Mesendoderm (in vitro differentiated cells): ENCODE measurements at regions not wholly inside any gene's neighbourhood (a gene's known extent, or its start where the extent isn't known, plus 50 kb on each side); places are given as distances from the start of the nearest gene placed in this dataset.

Experiments used
- DNase-seq: peaks from one replicate; pipeline ENCODE4 v3.0.0; 2013
- H2AK5ac ChIP-seq: 2 replicates; pipeline ENCODE4 v1.6.1; 2013; ENCODE audit warnings: low read length, inconsistent platforms
- H2BK120ac ChIP-seq: 2 replicates; pipeline ENCODE4 v1.6.1; 2013; ENCODE audit warnings: low read depth, mild to moderate bottlenecking, low read length, moderate library complexity, mixed read lengths
- H2BK15ac ChIP-seq: replicated peaks from 2 replicates; pipeline ENCODE4 v1.6.1; 2013; ENCODE audit warnings: low read depth, mild to moderate bottlenecking, moderate library complexity
- H2BK5ac ChIP-seq: 2 replicates; pipeline ENCODE4 v1.6.1; 2013; ENCODE audit warnings: low read length, inconsistent platforms
- H3K18ac ChIP-seq: 2 replicates; pipeline ENCODE4 v1.6.1; 2013; ENCODE audit warnings: mild to moderate bottlenecking, low read length, mixed read lengths
- H3K23ac ChIP-seq: one replicate; pipeline ENCODE4 v1.6.1; 2013; ENCODE audit warnings: low read length
- H3K27ac ChIP-seq: 2 replicates; pipeline ENCODE4 v1.5.1; 2013; ENCODE audit warnings: low read depth, mild to moderate bottlenecking, inconsistent platforms, low read length, moderate library complexity
- H3K27me3 ChIP-seq: 2 replicates; pipeline ENCODE4 v1.6.1; 2013; ENCODE audit warnings: low read length, control low read depth, mild to moderate bottlenecking, inconsistent platforms; ENCODE audit not compliant: insufficient read depth, poor library complexity
- H3K36me3 ChIP-seq: 2 replicates; pipeline ENCODE4 v1.6.1; 2013; ENCODE audit warnings: low read length, inconsistent platforms; ENCODE audit not compliant: control insufficient read depth, insufficient read depth
- H3K4ac ChIP-seq: one replicate; pipeline ENCODE4 v1.6.1; 2013; ENCODE audit warnings: low read depth, mild to moderate bottlenecking, low read length, moderate library complexity
- H3K4me1 ChIP-seq: 2 replicates; pipeline ENCODE4 v1.6.1; 2013; ENCODE audit warnings: low read depth, low read length, inconsistent platforms; ENCODE audit not compliant: control insufficient read depth
- H3K4me2 ChIP-seq: 2 replicates; pipeline ENCODE4 v1.6.1; 2013; ENCODE audit warnings: low read length
- H3K4me3 ChIP-seq: 2 replicates; pipeline ENCODE4 v1.5.1; 2013; ENCODE audit warnings: mild to moderate bottlenecking, low read length
- H3K56ac ChIP-seq: one replicate; pipeline ENCODE4 v1.6.1; 2013; ENCODE audit warnings: low read length
- H3K79me1 ChIP-seq: 2 replicates; pipeline ENCODE4 v1.6.1; 2013; ENCODE audit warnings: low read length, inconsistent platforms
- H3K79me2 ChIP-seq: 2 replicates; pipeline ENCODE4 v1.6.1; 2013; ENCODE audit warnings: mild to moderate bottlenecking, low read length; ENCODE audit not compliant: control insufficient read depth, insufficient read depth
- H3K9ac ChIP-seq: 2 replicates; pipeline ENCODE4 v1.6.1; 2013; ENCODE audit warnings: low read length, inconsistent platforms
- H4K5ac ChIP-seq: one replicate; pipeline ENCODE4 v1.6.1; 2013; ENCODE audit warnings: low read length
- H4K8ac ChIP-seq: one replicate; pipeline ENCODE4 v1.6.1; 2013; ENCODE audit warnings: low read depth, mild to moderate bottlenecking, control low read depth, low read length, moderate library complexity
- WGBS: extraction: QIAGEN DNeasy Blood & Tissue Kit; methylation state at CpG from one replicate; pipeline ENCODE4 v1.1.7; 2013; ENCODE audit warnings: low lambda C conversion rate, missing lambda C conversion rate; ENCODE audit not compliant: insufficient coverage; ENCODE audit errors: extremely low coverage; 5-methylcytosine and 5-hydroxymethylcytosine counted together

DNA sequence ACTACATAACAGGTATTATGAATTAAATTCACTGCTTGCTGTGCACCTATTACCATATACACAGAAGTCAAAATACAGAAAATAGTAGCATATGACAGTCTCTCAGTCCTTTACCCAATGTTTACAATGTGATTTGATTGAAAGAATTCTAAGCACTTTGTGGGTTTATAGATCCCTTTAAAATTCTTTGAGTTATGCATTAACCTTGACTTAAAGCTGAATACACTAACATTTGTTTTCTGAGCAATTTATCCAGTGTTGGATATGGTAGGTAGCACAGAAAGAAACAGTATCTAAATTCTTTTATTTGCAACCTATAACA, 230.8 kb upstream of the DDI1 start:
- no peaks in the 10 kb centered on the region for H3K36me3 ChIP-seq
- no peak overlapping the region for H3K27ac ChIP-seq
- H2BK15ac ChIP-seq: no peak overlapping the region
- H2BK5ac ChIP-seq: no peak overlapping the region
- no peak overlapping the region for H3K23ac ChIP-seq
- no peak overlapping the region for H3K4ac ChIP-seq
- H3K56ac ChIP-seq: no peak overlapping the region
- no peak overlapping the region for H2BK120ac ChIP-seq
- no peak overlapping the region for H2AK5ac ChIP-seq
- no peak for DNase-seq
- no peaks in the 10 kb centered on the region for H3K79me1 ChIP-seq
- no peaks in the 10 kb centered on the region for H3K79me2 ChIP-seq
- no peak overlapping the region for H3K4me3 ChIP-seq
- H3K4me1 ChIP-seq: no peaks in the 10 kb centered on the region
- H4K8ac ChIP-seq: no peak overlapping the region
- no peak overlapping the region for H3K18ac ChIP-seq
- H3K9ac ChIP-seq: no peak overlapping the region
- H3K27me3 ChIP-seq: no peaks in the 10 kb centered on the region
- no peak overlapping the region for H4K5ac ChIP-seq
- no peak overlapping the region for H3K4me2 ChIP-seq

- Histone ChIP-seq H3K36me3 (no peaks in the 10 kb centered on the region), H3K79me1 (no peaks in the 10 kb centered on the region), H3K27ac (no peak overlapping the region), H2BK15ac (no peak overlapping the region), H3K18ac (no peak overlapping the region), H3K4me2 (no peak overlapping the region), H2BK120ac (no peak overlapping the region), H4K8ac (no peak overlapping the region), H4K5ac (no peak overlapping the region), H3K9ac (no peak overlapping the region), H3K4me1 (no peaks in the 10 kb centered on the region), H2AK5ac (no peak overlapping the region), H3K4ac (no peak overlapping the region), H3K79me2 (no peaks in the 10 kb centered on the region), H3K23ac (no peak overlapping the region), H3K4me3 (no peak overlapping the region), H3K27me3 (no peaks in the 10 kb centered on the region), H2BK5ac (no peak overlapping the region), H3K56ac (no peak overlapping the region)
- WGBS: no CpG with 5 or more reads among the region's 5 CpGs
- no peak for DNase-seq
Observed at GRCh38 chr11:103806130-103806895, 230.1 kb upstream of the DDI1 start.

- H2BK5ac ChIP-seq: no peak overlapping the region
- no peak overlapping the region for H3K18ac ChIP-seq
- no peaks in the 10 kb centered on the region for H3K36me3 ChIP-seq
- no peak for DNase-seq
- H3K23ac ChIP-seq: no peak overlapping the region
- H4K8ac ChIP-seq: no peak overlapping the region
- no peaks in the 10 kb centered on the region for H3K79me1 ChIP-seq
- no peak overlapping the region for H2BK120ac ChIP-seq
- no peaks in the 10 kb centered on the region for H3K4me1 ChIP-seq
- H4K5ac ChIP-seq: no peak overlapping the region
- no peak overlapping the region for H3K4me3 ChIP-seq
- no peak overlapping the region for H3K4me2 ChIP-seq
- no peak overlapping the region for H3K9ac ChIP-seq
- no peak overlapping the region for H2AK5ac ChIP-seq
- H3K56ac ChIP-seq: no peak overlapping the region
- H3K4ac ChIP-seq: no peak overlapping the region
- no CpG with 5 or more reads among the region's 1 CpG for WGBS
- H3K27ac ChIP-seq: no peak overlapping the region
- H3K79me2 ChIP-seq: no peaks in the 10 kb centered on the region
- no peaks in the 10 kb centered on the region for H3K27me3 ChIP-seq
- H2BK15ac ChIP-seq: no peak overlapping the region
Observed at GRCh38 chr11:103807806-103808205, 228.6 kb upstream of the DDI1 start.

GRCh38 chr11:103808252-103808651, 228.2 kb upstream of the DDI1 start:
- Histone ChIP-seq H3K23ac (no peak overlapping the region), H3K36me3 (no peaks in the 10 kb centered on the region), H3K4me3 (no peak overlapping the region), H3K56ac (no peak overlapping the region), H2BK120ac (no peak overlapping the region), H3K27ac (no peak overlapping the region), H3K18ac (no peak overlapping the region), H2BK15ac (no peak overlapping the region), H2BK5ac (no peak overlapping the region), H3K79me1 (no peaks in the 10 kb centered on the region), H2AK5ac (no peak overlapping the region), H4K8ac (no peak overlapping the region), H3K79me2 (no peaks in the 10 kb centered on the region), H3K4ac (no peak overlapping the region), H4K5ac (no peak overlapping the region), H3K9ac (no peak overlapping the region), H3K4me2 (no peak overlapping the region), H3K4me1 (no peaks in the 10 kb centered on the region), H3K27me3 (no peaks in the 10 kb centered on the region)
- WGBS: no CpG with 5 or more reads among the region's 3 CpGs
- no peak for DNase-seq

GRCh38 chr11:103811870-103812455, 224.5 kb upstream of the DDI1 start:
- no peak overlapping the region for H4K8ac ChIP-seq
- no peak overlapping the region for H2BK5ac ChIP-seq
- no peak overlapping the region for H3K23ac ChIP-seq
- no peak overlapping the region for H3K56ac ChIP-seq
- no peak overlapping the region for H3K27ac ChIP-seq
- WGBS: no CpG with 5 or more reads among the region's 3 CpGs
- no peak for DNase-seq
- H3K4ac ChIP-seq: no peak overlapping the region
- H4K5ac ChIP-seq: no peak overlapping the region
- no peaks in the 10 kb centered on the region for H3K27me3 ChIP-seq
- H2BK120ac ChIP-seq: no peak overlapping the region
- no peaks in the 10 kb centered on the region for H3K36me3 ChIP-seq
- H2AK5ac ChIP-seq: no peak overlapping the region
- H3K79me1 ChIP-seq: no peaks in the 10 kb centered on the region
- H3K9ac ChIP-seq: no peak overlapping the region
- no peak overlapping the region for H3K4me3 ChIP-seq
- H3K79me2 ChIP-seq: no peaks in the 10 kb centered on the region
- H2BK15ac ChIP-seq: no peak overlapping the region
- no peaks in the 10 kb centered on the region for H3K4me1 ChIP-seq
- no peak overlapping the region for H3K4me2 ChIP-seq
- H3K18ac ChIP-seq: no peak overlapping the region

DNA sequence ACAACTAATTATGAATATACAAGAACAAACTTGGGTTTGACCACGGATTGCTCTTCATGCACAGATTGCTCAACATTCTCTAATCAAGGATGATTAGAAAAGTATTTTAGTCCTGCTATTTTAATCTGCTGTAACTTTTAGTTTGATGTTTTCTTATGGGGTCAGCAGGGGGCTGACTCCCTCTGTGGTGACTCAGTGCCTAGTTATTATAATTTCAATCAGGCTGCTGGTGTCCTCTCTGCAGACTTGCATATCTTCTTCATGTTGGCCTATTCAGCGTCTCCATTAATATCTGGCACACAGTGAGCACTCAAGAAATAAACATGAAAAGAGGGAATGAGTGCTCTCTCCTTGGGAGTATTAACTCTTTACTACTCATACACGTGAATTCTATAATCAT, 223.8 kb upstream of the DDI1 start:
- Histone ChIP-seq H3K79me1 (no peaks in the 10 kb centered on the region), H2BK15ac (no peak overlapping the region), H3K9ac (no peak overlapping the region), H3K36me3 (no peaks in the 10 kb centered on the region), H3K23ac (no peak overlapping the region), H3K79me2 (no peaks in the 10 kb centered on the region), H4K5ac (no peak overlapping the region), H3K18ac (no peak overlapping the region), H2AK5ac (no peak overlapping the region), H3K4me2 (no peak overlapping the region), H3K4ac (no peak overlapping the region), H2BK5ac (no peak overlapping the region), H3K4me1 (no peaks in the 10 kb centered on the region), H3K4me3 (no peak overlapping the region), H3K56ac (no peak overlapping the region), H2BK120ac (no peak overlapping the region), H3K27me3 (no peaks in the 10 kb centered on the region), H4K8ac (no peak overlapping the region), H3K27ac (no peak overlapping the region)
- no peak for DNase-seq
- no CpG with 5 or more reads among the region's 3 CpGs for WGBS
